ENCODE measurements at regions not wholly inside any gene's neighbourhood (a gene's known extent, or its start where the extent isn't known, plus 50 kb on each side); places are given as distances from the start of the nearest gene placed in this dataset.
"Not testable (repeated sequence)": the region's sequence is repeated elsewhere in the genome, so short reads cannot be mapped to it uniquely, and the experiment has no call there.

GRCh38 chr6:139961190-139961589, 586.7 kb upstream of the CITED2 start:
- TF ChIP-seq, protein P1, sequence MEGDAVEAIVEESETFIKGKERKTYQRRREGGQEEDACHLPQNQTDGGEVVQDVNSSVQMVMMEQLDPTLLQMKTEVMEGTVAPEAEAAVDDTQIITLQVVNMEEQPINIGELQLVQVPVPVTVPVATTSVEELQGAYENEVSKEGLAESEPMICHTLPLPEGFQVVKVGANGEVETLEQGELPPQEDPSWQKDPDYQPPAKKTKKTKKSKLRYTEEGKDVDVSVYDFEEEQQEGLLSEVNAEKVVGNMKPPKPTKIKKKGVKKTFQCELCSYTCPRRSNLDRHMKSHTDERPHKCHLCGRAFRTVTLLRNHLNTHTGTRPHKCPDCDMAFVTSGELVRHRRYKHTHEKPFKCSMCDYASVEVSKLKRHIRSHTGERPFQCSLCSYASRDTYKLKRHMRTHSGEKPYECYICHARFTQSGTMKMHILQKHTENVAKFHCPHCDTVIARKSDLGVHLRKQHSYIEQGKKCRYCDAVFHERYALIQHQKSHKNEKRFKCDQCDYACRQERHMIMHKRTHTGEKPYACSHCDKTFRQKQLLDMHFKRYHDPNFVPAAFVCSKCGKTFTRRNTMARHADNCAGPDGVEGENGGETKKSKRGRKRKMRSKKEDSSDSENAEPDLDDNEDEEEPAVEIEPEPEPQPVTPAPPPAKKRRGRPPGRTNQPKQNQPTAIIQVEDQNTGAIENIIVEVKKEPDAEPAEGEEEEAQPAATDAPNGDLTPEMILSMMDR (IDR thresholded peaks at IDR 0.05; ENCODE audit: low read depth, low read length): no peak
- TF ChIP-seq POLR2A (IDR thresholded peaks at IDR 0.05; ENCODE audit: extremely low read depth, insufficient read length) (no peak), MYC (IDR thresholded peaks at IDR 0.05; ENCODE audit: low read depth, low read length) (no peak)
- TF ChIP-seq, protein P2, sequence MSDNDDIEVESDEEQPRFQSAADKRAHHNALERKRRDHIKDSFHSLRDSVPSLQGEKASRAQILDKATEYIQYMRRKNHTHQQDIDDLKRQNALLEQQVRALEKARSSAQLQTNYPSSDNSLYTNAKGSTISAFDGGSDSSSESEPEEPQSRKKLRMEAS (IDR thresholded peaks at IDR 0.05; ENCODE audit: low read depth, low read length): no peak

GRCh38 chr6:139960671-139961070, 586.2 kb upstream of the CITED2 start:
- TF ChIP-seq MYC (IDR thresholded peaks at IDR 0.05; ENCODE audit: low read depth, low read length) (no peak), POLR2A (IDR thresholded peaks at IDR 0.05; ENCODE audit: extremely low read depth, insufficient read length) (no peak)
- TF ChIP-seq, protein P1 (IDR thresholded peaks at IDR 0.05; ENCODE audit: low read depth, low read length): no peak
- TF ChIP-seq, protein P2 (IDR thresholded peaks at IDR 0.05; ENCODE audit: low read depth, low read length): no peak
- DNase-seq (ENCODE audit: low read depth): no peak
- no peak overlapping the region for H3K4me3 ChIP-seq (ENCODE audit: low read depth, low read length)

More at GRCh38 chr6:139961190-139961589, 586.7 kb upstream of the CITED2 start:
- H3K4me3 ChIP-seq (ENCODE audit: low read depth, low read length): no peak overlapping the region
- DNase-seq (ENCODE audit: low read depth): no peak

DNA sequence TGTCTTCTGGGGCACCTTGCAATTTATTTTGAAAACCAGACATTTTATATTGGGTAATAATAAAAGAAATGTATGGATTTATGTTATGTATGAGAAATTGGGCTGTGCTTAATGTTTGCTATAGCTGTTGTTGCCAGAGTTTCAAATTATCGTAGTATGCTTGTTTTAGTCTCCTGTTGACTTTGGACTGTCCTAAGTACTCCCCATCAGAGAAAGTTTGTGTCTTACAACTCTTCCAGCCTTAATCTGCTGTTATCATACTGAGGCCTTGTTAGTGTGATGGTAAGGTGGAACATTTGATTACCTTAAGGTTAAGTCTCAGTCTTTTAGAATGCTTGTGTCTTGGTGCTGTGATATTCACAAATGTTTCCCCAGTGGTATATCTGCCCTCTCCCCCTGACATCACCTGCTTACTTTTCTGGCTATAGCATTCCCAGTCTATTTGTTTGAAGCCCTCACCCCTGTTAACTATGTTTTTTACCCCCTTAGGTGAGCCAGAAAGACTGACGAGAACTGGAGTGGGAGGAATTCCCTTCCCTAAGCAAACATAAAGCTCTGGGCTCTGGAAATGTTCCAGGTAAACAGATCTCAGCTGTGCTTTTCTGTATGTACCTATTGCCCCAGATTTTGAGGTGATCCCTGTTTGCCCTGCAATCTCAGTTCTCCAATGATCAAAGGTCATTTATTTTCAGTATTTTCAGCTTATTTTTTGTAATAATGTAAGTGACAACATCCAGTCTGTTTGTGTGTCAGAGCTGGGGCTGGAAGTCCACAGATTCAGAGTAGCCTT, 581.1 kb upstream of the CITED2 start:
- DNase-seq (ENCODE audit: low read depth): no peak
- H3K4me3 ChIP-seq (ENCODE audit: low read depth, low read length): no peak overlapping the region
- TF ChIP-seq POLR2A (IDR thresholded peaks at IDR 0.05; ENCODE audit: extremely low read depth, insufficient read length): no peak
- TF ChIP-seq, protein P2 (IDR thresholded peaks at IDR 0.05; ENCODE audit: low read depth, low read length): no peak
- TF ChIP-seq, protein P1 (IDR thresholded peaks at IDR 0.05; ENCODE audit: low read depth, low read length): no peak
- no peak for TF ChIP-seq MYC (IDR thresholded peaks at IDR 0.05; ENCODE audit: low read depth, low read length)

DNA sequence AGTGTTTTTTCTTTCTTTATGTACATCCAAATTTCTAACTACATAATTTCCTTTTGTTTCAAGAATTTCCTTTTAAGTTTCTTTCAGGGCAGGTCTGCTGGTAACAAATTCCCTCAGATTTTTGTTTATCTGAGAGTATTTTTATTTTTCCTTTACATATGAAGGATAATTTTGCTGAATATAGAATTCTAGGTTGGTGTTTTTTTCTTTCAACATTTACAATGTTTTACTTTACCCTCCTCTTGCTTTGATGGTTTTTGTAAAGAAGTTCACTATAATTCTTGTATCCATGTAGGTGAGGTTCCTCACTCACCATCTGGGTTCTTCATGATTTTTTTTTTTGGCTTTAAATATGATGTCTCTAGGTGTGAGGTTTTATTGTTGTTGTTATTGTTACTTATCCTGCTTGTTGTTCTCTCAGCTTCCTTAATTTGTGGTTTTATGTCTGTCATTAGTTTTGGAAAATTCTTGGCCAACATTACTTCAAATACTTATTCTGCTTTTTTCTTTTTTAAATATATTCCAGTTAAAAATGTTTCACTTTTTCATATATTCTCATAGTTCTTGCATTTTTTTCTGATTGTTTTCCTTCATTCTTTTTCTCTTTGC, 580.1 kb upstream of the CITED2 start:
- TF ChIP-seq, protein P1 (IDR thresholded peaks at IDR 0.05; ENCODE audit: low read depth, low read length): no peak
- TF ChIP-seq, protein P2 (IDR thresholded peaks at IDR 0.05; ENCODE audit: low read depth, low read length): no peak
- TF ChIP-seq MYC (IDR thresholded peaks at IDR 0.05; ENCODE audit: low read depth, low read length) (no peak), POLR2A (IDR thresholded peaks at IDR 0.05; ENCODE audit: extremely low read depth, insufficient read length) (no peak)
- no peak overlapping the region for H3K4me3 ChIP-seq (ENCODE audit: low read depth, low read length)
- no peak for DNase-seq (ENCODE audit: low read depth)

DNA sequence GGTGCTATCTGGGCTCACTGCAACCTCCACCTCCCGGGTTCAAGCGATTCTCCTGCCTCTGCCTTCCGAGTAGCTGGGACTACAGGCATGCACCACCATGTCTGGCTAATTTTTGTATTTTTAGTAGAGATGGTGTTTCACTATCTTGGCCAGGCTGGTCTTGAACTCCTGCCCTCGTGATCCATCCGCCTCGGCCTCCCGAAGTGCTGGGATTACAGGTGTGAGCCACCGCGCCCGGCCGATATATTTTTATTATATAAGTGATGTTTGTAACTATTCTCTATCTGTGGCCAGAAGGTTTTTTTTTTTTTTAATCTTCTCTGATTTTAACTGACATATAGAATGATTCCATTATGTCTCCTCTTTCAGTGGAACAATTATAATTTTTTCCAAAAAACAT, 579.3 kb upstream of the CITED2 start:
- DNase-seq (ENCODE audit: low read depth); H3K4me3 ChIP-seq (ENCODE audit: low read depth, low read length): not testable (repeated sequence)

DNA sequence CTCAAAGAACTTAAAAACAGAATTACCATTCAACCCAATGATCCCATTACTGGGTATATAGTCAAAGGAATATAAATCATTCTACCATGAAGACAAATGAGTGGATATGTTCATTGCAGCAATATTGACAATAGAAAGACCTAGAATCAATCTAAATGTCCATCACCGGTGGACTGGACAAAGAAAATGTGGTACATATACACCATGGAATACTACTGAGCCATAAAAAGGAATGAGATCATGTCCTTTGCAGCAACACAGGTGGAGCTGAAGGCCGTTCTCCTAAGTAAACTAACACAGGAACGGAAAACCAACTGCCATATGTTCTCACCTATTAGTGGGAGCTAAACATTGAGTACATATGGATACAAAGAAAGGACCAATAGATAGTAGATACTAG, 576.7 kb upstream of the CITED2 start:
- TF ChIP-seq MYC (IDR thresholded peaks at IDR 0.05; ENCODE audit: low read depth, low read length) (no peak), POLR2A (IDR thresholded peaks at IDR 0.05; ENCODE audit: extremely low read depth, insufficient read length) (no peak)
- TF ChIP-seq, protein P1 (IDR thresholded peaks at IDR 0.05; ENCODE audit: low read depth, low read length): no peak
- TF ChIP-seq, protein P2 (IDR thresholded peaks at IDR 0.05; ENCODE audit: low read depth, low read length): no peak
- no peak overlapping the region for H3K4me3 ChIP-seq (ENCODE audit: low read depth, low read length)
- no peak for DNase-seq (ENCODE audit: low read depth)
